ENCODE measurements at regions not wholly inside any gene's neighbourhood (a gene's known extent, or its start where the extent isn't known, plus 50 kb on each side); places are given as distances from the start of the nearest gene placed in this dataset.

- TF ChIP-seq CTCF (IDR thresholded peaks at IDR 0.05) (no peak), EZH2 (IDR thresholded peaks at IDR 0.05; ENCODE audit: borderline replicate concordance, insufficient read depth, low read depth, low read length, poor library complexity, severe bottlenecking) (no peak)
These were observed 1285.5 kb downstream of the TBC1D22A start for GRCh38 chr22:48047722-48048500.
